ENCODE measurements at regions not wholly inside any gene's neighbourhood (a gene's known extent, or its start where the extent isn't known, plus 50 kb on each side); places are given as distances from the start of the nearest gene placed in this dataset.

- TF ChIP-seq EP300 (IDR thresholded peaks at IDR 0.05; ENCODE audit: borderline replicate concordance) (no peak), REST (IDR thresholded peaks at IDR 0.05; ENCODE audit: low read depth) (no peak), ZBTB7A (IDR thresholded peaks at IDR 0.05; ENCODE audit: low read depth) (no peak), CEBPB (IDR thresholded peaks at IDR 0.05) (no peak), EGR1 (IDR thresholded peaks at IDR 0.05) (no peak), RAD21 (IDR thresholded peaks at IDR 0.05; ENCODE audit: low read depth) (no peak), MAX (IDR thresholded peaks at IDR 0.05) (no peak), YY1 (IDR thresholded peaks at IDR 0.05; ENCODE audit: low read depth) (no peak), CREB1 (IDR thresholded peaks at IDR 0.05; ENCODE audit: low read depth) (no peak), TAF1 (IDR thresholded peaks at IDR 0.05; ENCODE audit: low read depth) (no peak)
Measured at GRCh38 chr4:106595906-106596305, 227.3 kb upstream of the GIMD1 start.

Measured in Ishikawa (cell line).